Erythroblast (primary cell): ENCODE measurements at regions not wholly inside any gene's neighbourhood (a gene's known extent, or its start where the extent isn't known, plus 50 kb on each side); places are given as distances from the start of the nearest gene placed in this dataset.

Experiments
- GATA1 ChIP-seq: IDR thresholded peaks from 2 replicates; pipeline ENCODE4 v1.6.1; 2011; ENCODE audit warnings: low read depth, mild to moderate bottlenecking, control low read depth, low read length, moderate library complexity
- POLR2A ChIP-seq: IDR thresholded peaks from 2 replicates; pipeline ENCODE4 v1.6.1; 2011; ENCODE audit warnings: mild to moderate bottlenecking, low read length

DNA sequence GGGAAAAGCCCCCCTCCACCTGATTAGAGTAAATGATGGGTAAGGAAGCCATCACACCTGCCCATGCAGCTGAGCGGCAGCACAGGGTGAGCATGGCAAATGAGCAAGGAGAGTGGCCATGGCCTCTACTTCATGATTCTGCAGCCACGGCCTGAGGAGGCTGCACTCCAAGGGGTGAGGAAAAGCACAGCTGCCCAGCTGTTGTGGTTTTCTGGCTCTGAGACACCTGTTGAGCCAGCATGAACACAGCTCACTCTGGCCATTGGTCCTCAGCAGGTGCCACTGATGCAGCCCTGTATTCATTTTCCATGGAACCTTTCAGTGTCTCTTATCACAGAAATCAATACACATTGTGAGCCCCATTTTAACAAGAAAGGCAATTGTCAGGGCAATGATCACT, 707.2 kb downstream of the AACS start:
- no peak for TF ChIP-seq POLR2A
- TF ChIP-seq GATA1 = no peak
